ENCODE measurements at regions not wholly inside any gene's neighbourhood (a gene's known extent, or its start where the extent isn't known, plus 50 kb on each side); places are given as distances from the start of the nearest gene placed in this dataset.

DNA sequence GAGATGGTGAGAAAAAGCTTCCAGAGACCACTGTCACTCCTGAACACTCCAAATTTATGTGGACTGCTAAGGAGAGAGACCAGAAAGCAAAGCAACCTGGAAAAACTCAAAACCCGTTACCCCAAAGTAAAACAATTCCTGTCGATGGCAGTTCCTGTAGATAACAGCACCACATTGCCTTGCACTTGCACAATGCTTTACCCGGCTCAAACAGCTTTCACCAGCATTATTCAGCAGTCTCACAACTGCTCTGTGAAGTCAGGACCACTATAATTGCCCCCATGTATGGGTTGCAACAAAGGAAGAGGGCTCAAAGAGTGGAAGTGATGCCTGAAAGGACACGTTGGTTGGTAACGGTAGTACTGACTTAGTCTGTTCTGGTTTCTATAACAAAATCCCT is 234.8 kb downstream of the BCOR start:
- no peaks in the 10 kb centered on the region for H3K36me3 ChIP-seq (ENCODE audit: control insufficient read depth, insufficient read depth, low read length)
- POLR2A ChIA-PET, result no interaction called here
- H3K4me1 ChIP-seq (replicated peaks in 1 of 2; ENCODE audit: control insufficient read depth in 2 of 2, insufficient read depth in 2 of 2, low read length in 2 of 2), result peaks cover 8 to 26% of the 10 kb centered on the region in 2 experiments; a peak in 4 of 5 replicates
- no peak overlapping the region for H3K9ac ChIP-seq (ENCODE audit: insufficient read depth in 1 of 2, low read depth in 2 of 2, low read length in 2 of 2)
- H3K4me2 ChIP-seq (ENCODE audit: insufficient read depth, low read length), result no peak overlapping the region
- whole genome bisulfite sequencing (ENCODE audit: insufficient coverage, low coverage, missing lambda C conversion rate), result 25% methylated on average over 4 of the region's 5 CpGs
- CTCF ChIA-PET (ENCODE audit: low intra/inter-chr PET ratio), result no interaction called here
- in situ Hi-C loops (cut with MboI), result no loop called here
- no peaks in the 10 kb centered on the region for H3K9me3 ChIP-seq (replicated peaks; ENCODE audit: control insufficient read depth, insufficient read depth, low read depth, low read length)
- H2AFZ ChIP-seq (ENCODE audit: low read depth, low read length), result peak overlapping the region; percentile 66
- H3K27me3 ChIP-seq (ENCODE audit: control insufficient read depth in 2 of 2, insufficient read depth in 2 of 2, low read length in 2 of 2), result no peaks in the 10 kb centered on the region
- no peak for DNase-seq (ENCODE audit: extremely low read depth in 1 of 4, low spot score in 3 of 4)
- no TSS peak for BruUV-seq (replicated peaks)
- no peak overlapping the region for H3K27ac ChIP-seq (ENCODE audit: extremely low read depth, low read depth, low read length)
- H3K4me3 ChIP-seq, result no peak overlapping the region
- no peak for FAIRE-seq
- TF ChIP-seq NFRKB (IDR thresholded peaks at IDR 0.05; ENCODE audit: low read depth) (no peak), TRIM24 (IDR thresholded peaks at IDR 0.05) (peak; percentile 57 to 62; a peak in 2 of 4 replicates), NFE2 (IDR thresholded peaks at IDR 0.05; ENCODE audit: low read depth) (0 out of 2 replicates have a peak, but pooled peaks have one; percentile 15), ETV1 (tag; conservative IDR thresholded peaks at IDR 0.05; ENCODE audit: low read depth) (peak; percentile 26; the same call in 1 of the 2 replicates), CEBPB (tag; IDR thresholded peaks at IDR 0.05) (peak; percentile 67), CEBPG (CRISPR knock-in tag; IDR thresholded peaks at IDR 0.05) (peak; percentile 63), CEBPG (tag; conservative IDR thresholded peaks at IDR 0.05 in 1 of 2, IDR thresholded peaks at IDR 0.05 in 1 of 2) (no peak; a peak in 1 of 4 replicates)
- TF ChIP-seq, protein P1, sequence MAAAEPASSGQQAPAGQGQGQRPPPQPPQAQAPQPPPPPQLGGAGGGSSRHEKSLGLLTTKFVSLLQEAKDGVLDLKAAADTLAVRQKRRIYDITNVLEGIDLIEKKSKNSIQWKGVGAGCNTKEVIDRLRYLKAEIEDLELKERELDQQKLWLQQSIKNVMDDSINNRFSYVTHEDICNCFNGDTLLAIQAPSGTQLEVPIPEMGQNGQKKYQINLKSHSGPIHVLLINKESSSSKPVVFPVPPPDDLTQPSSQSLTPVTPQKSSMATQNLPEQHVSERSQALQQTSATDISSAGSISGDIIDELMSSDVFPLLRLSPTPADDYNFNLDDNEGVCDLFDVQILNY (CRISPR knock-in tag; IDR thresholded peaks at IDR 0.05), result no peak
- TF ChIP-seq, protein P2, sequence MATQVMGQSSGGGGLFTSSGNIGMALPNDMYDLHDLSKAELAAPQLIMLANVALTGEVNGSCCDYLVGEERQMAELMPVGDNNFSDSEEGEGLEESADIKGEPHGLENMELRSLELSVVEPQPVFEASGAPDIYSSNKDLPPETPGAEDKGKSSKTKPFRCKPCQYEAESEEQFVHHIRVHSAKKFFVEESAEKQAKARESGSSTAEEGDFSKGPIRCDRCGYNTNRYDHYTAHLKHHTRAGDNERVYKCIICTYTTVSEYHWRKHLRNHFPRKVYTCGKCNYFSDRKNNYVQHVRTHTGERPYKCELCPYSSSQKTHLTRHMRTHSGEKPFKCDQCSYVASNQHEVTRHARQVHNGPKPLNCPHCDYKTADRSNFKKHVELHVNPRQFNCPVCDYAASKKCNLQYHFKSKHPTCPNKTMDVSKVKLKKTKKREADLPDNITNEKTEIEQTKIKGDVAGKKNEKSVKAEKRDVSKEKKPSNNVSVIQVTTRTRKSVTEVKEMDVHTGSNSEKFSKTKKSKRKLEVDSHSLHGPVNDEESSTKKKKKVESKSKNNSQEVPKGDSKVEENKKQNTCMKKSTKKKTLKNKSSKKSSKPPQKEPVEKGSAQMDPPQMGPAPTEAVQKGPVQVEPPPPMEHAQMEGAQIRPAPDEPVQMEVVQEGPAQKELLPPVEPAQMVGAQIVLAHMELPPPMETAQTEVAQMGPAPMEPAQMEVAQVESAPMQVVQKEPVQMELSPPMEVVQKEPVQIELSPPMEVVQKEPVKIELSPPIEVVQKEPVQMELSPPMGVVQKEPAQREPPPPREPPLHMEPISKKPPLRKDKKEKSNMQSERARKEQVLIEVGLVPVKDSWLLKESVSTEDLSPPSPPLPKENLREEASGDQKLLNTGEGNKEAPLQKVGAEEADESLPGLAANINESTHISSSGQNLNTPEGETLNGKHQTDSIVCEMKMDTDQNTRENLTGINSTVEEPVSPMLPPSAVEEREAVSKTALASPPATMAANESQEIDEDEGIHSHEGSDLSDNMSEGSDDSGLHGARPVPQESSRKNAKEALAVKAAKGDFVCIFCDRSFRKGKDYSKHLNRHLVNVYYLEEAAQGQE (IDR thresholded peaks at IDR 0.05; ENCODE audit: borderline replicate concordance), result peak; percentile 11; the same call in 1 of the 2 replicates
- TF ChIP-seq, protein P2 (CRISPR knock-in tag; IDR thresholded peaks at IDR 0.05; ENCODE audit: low read depth), result no peak
- H4K20me1 ChIP-seq (replicated peaks; ENCODE audit: control insufficient read depth, insufficient read depth, low read length), result no peaks in the 10 kb centered on the region
- H3K79me2 ChIP-seq (ENCODE audit: control insufficient read depth, insufficient read depth, low read length), result no peaks in the 10 kb centered on the region
- intact Hi-C loops (cut with micrococcal nuclease), result no loop called here
- ATAC-seq, result no peak
- H3K9me1 ChIP-seq (ENCODE audit: control insufficient read depth, insufficient read depth, low read length), result no peaks in the 10 kb centered on the region
